HG02970 (cell line): ENCODE measurements at regions not wholly inside any gene's neighbourhood (a gene's known extent, or its start where the extent isn't known, plus 50 kb on each side); places are given as distances from the start of the nearest gene placed in this dataset.
"Not testable (repeated sequence)": the region's sequence is repeated elsewhere in the genome, so short reads cannot be mapped to it uniquely, and the experiment has no call there.

Experiments
- ATAC-seq: cut with Tn5 transposase; IDR thresholded peaks from one replicate; pipeline ENCODE4 v1.9.1; 2021; ENCODE audit warnings: mild to moderate bottlenecking, moderate library complexity, moderate number of reproducible peaks; ENCODE audit not compliant: unreplicated experiment, low FRiP score

DNA sequence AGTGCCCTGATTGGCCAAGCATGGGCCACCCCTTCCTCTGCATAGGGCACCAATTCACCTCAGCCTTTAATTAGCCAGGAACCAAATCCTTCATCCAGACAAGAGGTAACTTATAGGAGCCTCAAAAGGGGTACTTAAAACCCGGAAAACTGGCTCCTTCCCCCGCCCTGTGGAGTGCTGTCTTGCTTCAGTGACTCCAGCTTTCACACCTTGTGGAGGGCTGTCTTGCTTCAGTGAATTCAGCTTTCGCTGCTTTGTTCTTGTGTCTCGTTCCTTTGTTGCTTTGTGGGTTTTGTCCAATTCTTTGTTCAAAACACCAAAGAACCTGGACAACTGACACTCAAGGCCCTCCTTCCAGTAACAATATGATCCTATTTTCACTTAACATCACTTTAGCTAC lies 82.2 kb upstream of the FRG1 start:
- ATAC-seq = no peak

GRCh38 chr4:189861101-189861500 lies 79.6 kb upstream of the FRG1 start:
- no peak for ATAC-seq

DNA sequence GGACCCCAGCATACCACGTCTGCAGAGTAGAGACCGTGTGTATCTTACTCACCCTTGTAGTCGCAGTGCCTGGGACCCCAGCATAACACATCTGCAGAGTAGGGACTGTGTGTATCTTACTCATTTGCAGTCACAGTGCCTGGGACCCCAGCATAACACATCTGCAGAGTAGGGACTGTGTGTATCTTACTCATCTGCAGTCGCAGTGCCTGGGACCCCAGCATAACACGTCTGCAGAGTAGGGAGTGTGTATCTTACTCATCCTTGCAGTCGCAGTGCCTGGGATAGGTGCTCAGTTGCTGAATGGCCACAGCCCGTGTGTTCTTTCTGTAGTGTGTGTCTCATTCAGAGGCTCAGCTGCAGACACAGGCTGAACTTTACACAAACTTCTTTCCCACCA lies 71.4 kb upstream of the FRG1 start:
- no peak for ATAC-seq

DNA sequence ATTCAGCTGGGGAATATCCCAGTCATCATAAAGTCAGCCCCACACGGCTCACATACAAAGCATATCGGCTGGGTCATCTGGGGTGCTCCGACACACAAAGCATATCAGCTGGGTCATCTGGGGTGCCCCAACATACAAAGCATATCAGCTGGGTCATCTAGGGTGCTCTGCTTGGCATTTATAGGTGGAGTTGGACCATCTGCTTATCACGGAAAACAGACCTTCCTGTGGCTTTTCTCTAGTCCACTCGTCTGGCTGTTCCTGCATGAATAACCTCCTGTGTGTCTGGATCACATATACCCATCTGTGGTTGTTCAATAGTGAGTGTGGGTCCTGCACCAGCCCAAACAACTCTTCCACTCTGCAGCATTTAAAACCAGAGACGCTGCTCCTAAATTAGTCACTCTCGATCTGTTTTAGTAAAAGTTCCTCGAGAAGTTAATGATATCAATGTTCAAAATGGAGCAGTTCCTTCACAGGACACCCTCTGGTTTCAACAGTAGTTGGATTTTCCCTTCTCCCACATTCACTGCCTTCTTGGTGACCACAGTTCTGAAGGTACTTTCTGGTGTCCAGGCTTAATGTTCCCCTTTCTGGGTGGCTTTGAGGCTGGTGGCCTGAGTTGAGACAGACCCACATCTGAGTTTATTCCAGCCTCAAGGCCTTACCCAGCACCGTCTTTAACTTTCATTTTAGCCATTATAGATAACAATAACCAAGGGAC lies 70.0 kb upstream of the FRG1 start:
- no peak for ATAC-seq

DNA sequence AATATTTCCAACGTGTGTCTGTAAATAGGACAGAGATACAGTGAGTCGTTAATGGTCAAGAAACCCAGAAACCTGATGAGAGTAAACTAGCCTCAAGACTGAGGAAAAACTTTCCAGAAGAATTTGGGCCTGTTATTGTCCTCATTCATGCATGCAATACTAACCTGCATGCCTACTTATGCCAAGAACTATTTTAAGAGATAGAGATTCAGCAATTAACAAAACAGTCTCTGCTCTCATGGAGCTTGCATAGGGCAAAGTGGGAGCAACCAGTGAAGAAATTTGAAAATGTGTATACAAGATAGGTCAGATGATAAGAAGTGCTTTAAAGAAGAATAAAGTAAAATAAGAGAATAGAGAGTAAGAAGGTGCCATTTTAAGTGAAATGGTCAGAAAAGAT lies 66.1 kb upstream of the FRG1 start:
- ATAC-seq = no peak

DNA sequence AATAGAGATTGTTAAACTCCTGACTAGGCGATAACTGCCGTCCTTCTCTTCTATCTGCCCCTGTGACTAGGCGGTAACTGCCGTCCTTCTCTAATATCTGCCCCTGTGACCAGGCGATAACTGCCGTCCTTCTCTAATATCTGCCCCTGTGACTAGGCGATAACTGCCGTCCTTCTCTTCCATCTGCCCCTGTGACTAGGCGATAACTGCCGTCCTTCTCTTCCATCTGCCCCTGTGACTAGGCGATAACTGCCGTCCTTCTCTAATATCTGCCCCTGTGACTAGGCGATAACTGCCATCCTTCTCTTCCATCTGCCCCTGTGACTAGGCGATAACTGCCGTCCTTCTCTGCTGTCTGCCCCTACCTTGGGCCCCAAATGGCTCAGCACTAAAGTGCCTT lies 59.5 kb upstream of the FRG1 start:
- ATAC-seq = not testable (repeated sequence)

DNA sequence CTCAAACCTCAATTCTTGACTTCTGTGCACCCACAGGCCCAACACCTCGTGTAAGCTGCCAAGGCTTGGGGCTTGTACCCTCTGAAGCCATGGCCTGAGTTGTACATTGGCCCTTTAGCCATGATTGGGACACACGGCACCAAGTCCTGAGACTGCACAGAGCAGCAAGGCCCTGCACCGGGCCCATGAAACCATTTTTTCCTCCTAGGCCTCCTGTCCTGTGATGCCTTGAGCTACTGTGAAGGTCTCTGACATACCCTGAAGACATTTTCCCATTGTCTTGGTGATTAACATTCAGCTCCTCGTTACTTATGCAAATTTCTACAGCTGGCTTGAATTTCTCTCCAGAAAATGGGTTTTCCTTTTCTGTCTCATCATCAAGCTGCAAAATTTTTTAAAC lies 52.3 kb upstream of the FRG1 start:
- not testable (repeated sequence) for ATAC-seq
